GM21786 (cell line): ENCODE measurements at regions not wholly inside any gene's neighbourhood (a gene's known extent, or its start where the extent isn't known, plus 50 kb on each side); places are given as distances from the start of the nearest gene placed in this dataset.
"Not testable (repeated sequence)": the region's sequence is repeated elsewhere in the genome, so short reads cannot be mapped to it uniquely, and the experiment has no call there.

Experiments
- ATAC-seq: cut with Tn5 transposase; IDR thresholded peaks from one replicate; pipeline ENCODE4 v1.9.1; 2021; ENCODE audit not compliant: unreplicated experiment

GRCh38 chr14:106163812-106164211 lies 637.4 kb downstream of the TMEM121 start:
- ATAC-seq: not testable (repeated sequence)

GRCh38 chr14:106166232-106166631 lies 639.8 kb downstream of the TMEM121 start:
- no peak for ATAC-seq

GRCh38 chr14:106166650-106167204 lies 640.3 kb downstream of the TMEM121 start:
- no peak for ATAC-seq

- ATAC-seq: not testable (repeated sequence)
Observed at GRCh38 chr14:106170163-106170658, 643.8 kb downstream of the TMEM121 start.

GRCh38 chr14:106174206-106174605 lies 647.8 kb downstream of the TMEM121 start:
- no peak for ATAC-seq

- ATAC-seq: not testable (repeated sequence)
Observed at GRCh38 chr14:106177266-106178246, 651.2 kb downstream of the TMEM121 start.

GRCh38 chr14:106179761-106180160 lies 653.4 kb downstream of the TMEM121 start:
- no peak for ATAC-seq

- ATAC-seq: not testable (repeated sequence)
Observed at GRCh38 chr14:106184771-106185170, 658.4 kb downstream of the TMEM121 start.

- not testable (repeated sequence) for ATAC-seq
Observed at GRCh38 chr14:106185174-106185836, 658.9 kb downstream of the TMEM121 start.

GRCh38 chr14:106185837-106186233 lies 659.5 kb downstream of the TMEM121 start:
- ATAC-seq: no peak

GRCh38 chr14:106187216-106187615 lies 660.8 kb downstream of the TMEM121 start:
- ATAC-seq: no peak

GRCh38 chr14:106192701-106193100 lies 666.3 kb downstream of the TMEM121 start:
- not testable (repeated sequence) for ATAC-seq

- ATAC-seq: not testable (repeated sequence)
Observed at GRCh38 chr14:106196459-106196858, 670.1 kb downstream of the TMEM121 start.

GRCh38 chr14:106197264-106197663 lies 670.9 kb downstream of the TMEM121 start:
- ATAC-seq: not testable (repeated sequence)

- ATAC-seq: no peak
Observed at GRCh38 chr14:106199097-106199496, 672.7 kb downstream of the TMEM121 start.

- no peak for ATAC-seq
Observed at GRCh38 chr14:106200541-106201315, 674.3 kb downstream of the TMEM121 start.

- ATAC-seq: no peak
Observed at GRCh38 chr14:106201376-106201775, 675.0 kb downstream of the TMEM121 start.

- no peak for ATAC-seq
Observed at GRCh38 chr14:106203438-106203837, 677.1 kb downstream of the TMEM121 start.

GRCh38 chr14:106204063-106204462 lies 677.7 kb downstream of the TMEM121 start:
- ATAC-seq: no peak

- no peak for ATAC-seq
Observed at GRCh38 chr14:106207316-106207715, 680.9 kb downstream of the TMEM121 start.

- ATAC-seq: no peak
Observed at GRCh38 chr14:106208794-106209193, 682.4 kb downstream of the TMEM121 start.
